ENCODE measurements at regions not wholly inside any gene's neighbourhood (a gene's known extent, or its start where the extent isn't known, plus 50 kb on each side); places are given as distances from the start of the nearest gene placed in this dataset.

GRCh38 chr5:61596265-61596664, 264.2 kb downstream of the ZSWIM6 start:
- DNase-seq = no peak

GRCh38 chr5:61597684-61598083, 265.6 kb downstream of the ZSWIM6 start:
- DNase-seq = no peak

GRCh38 chr5:61598126-61598525, 266.1 kb downstream of the ZSWIM6 start:
- DNase-seq = no peak

- no peak for DNase-seq
Observed at GRCh38 chr5:61599370-61600122, 267.5 kb downstream of the ZSWIM6 start.

DNA sequence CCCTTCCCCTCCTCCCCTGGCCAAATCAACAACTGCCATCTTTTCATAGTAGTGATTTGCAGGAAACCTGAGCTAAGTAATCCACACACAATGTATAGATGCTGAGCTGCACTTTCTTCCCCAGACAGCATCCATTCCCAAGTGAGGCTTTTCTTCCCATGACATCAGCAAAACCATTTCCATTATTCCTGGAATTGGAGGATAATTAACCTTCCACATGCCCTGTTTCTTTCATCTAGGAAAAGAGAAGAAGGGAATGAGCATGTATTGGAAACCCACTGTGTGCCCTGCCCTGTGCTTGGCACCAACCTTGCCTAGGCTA, 268.0 kb downstream of the ZSWIM6 start:
- no peak for DNase-seq

DNA sequence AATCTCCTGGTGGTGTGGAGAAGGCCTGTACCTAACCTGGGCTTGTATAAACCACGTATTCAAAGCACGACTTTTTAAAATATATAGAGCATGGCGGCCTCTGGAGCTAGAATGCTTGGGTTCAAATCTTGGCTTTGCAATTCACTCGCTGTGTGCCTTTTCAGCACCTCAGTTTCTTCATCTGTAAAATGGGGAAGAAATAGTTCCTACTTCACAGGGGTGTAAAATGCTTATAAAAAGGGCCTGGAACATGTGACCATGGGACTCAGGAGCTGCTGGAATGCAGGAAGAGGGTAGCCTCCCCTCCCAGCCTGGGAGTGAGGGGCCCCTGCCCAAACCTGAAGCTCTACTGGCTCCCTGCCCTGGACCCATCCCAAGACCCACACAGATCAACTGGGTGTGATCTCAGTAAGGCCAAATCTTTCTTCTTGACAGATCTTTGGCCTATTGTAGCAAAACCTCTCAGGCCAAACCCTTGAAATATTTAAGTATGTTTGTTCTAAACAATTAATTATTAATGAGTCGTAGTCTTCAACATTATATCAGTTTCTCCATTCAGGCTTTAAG, 269.0 kb downstream of the ZSWIM6 start:
- DNase-seq = no peak

DNA sequence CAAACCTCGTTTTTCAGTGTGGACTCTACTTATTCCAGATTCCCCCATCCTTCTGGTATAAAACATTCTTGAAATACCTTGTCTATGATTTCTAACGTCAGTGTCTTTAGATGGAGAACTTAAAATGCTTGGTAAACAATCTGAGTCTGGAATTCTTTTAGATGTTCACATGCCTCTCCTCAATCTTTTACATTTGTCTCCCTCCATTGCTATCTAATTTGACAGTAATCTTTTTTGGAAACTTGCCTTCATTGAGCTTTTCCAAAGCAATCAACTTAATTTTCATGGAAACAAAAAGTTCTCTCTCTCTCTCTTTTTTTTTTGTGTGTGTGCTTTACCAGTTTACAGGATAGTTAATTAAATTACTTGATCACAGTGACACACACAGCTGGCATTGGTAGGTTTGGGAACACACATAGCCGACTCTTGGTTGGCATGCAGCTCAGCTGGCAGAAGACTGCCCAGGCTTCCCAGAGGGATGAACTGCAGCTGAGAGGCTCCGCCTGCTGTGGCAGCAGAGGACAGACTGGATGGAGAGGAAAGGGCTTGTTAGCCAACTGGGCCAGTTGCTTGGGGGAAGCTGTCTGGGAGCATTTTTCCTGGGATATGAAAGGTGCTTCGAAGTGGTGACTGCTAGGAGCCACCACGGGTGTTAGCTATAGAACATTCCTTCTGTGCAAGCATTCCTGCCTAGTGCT, 271.3 kb downstream of the ZSWIM6 start:
- DNase-seq = no peak

DNA sequence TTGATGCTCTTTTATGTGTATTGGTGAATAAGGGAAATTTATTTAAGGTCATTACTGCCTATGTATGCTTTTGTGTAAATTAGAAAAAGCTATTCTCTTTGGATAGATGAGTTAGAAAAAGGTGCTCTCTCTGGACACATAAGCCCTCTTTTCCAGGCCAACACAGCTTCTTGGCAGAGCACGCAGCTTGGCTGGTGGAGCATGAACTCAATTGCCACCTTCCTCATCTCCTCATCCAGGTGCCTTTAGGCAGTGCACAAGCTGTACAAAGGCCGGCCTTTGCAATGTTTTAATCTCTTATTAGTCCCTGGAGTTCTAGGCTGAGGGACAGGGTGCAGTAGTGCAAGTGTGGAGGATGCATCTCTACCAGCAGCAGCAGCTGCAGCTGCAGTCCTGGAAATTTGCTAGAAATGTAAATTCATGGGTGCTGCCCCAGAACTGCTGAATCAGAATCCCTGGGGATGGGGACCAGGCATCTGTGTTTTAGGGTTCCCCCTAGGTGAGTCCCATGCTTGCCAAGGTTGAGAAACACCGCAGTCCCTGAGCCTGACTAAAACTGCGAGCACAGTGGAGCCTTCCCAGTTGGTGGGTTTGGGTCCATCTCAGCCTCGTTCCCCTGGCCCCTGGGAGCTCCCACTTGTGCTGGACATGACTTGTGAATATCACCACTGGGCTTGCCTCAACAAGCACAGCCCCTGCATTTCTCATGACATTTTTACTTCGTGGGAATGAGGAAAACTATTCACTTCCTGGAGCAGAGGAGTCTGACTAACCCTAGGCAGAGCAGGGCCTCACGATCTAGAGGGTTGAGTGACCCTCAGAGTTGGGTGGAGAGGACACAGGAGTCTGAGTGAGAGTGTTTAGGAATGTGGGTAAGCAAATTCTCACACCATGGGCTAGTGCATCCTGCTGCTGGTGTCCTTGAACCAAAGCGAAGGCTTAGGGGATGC, 272.3 kb downstream of the ZSWIM6 start:
- no peak for DNase-seq

DNA sequence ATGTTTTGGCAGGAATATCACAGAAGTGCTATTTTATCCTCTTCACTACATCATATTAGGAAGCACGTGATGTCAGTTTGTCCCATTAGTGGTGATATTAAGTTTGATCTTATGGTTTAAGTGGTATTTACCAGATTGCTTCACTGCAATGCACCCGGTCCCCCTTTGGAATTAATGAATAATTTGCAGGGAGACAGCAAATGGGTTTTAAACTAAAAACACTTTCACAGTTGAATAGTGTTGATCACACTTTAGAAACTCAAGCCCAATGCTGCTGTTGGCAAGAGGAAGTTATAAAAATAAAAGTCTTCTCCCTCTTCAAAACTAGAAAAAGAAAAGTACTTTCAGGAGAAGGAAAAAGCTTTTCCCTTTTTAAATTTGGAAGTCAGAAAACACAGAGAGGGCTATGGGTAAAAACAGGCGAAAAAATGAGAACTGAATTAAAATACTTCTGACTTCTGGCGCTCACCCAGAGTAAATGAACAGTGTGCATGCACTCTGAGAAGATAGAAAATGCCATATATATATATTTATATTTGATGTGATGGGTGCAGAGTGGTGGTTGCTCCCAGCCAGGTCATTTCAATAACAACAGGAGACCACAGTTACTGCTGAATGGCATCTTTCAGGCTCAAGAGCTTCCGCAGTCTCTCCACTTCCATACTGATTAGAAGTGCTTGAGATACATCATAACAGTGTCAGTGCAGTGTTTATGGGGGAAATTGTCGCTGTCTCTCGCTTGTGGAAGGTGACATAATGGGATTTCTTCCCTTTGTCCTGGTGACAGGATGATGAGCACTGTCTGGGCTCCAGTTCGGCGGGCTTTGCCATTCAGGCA, 278.0 kb downstream of the ZSWIM6 start:
- DNase-seq = no peak

DNA sequence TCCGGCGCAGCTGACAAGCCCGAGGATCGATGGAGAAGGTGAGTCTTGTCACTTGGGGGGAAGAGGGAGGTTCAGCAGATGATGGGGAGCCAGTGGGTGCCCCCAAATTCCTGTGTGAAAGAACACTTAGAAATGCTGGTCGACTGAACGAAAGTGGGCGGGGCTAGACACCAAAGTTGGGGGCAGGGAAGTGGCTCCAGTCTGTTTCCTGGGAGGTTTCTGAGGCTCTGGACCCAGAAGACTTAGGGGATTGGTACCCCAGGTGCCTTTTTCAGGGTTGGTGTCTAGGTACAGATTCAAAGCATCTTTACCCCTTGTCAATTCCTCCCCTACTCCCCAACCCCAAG, 278.6 kb downstream of the ZSWIM6 start:
- no peak for DNase-seq

- no peak for DNase-seq
Observed at GRCh38 chr5:61612431-61612830, 280.4 kb downstream of the ZSWIM6 start.

DNA sequence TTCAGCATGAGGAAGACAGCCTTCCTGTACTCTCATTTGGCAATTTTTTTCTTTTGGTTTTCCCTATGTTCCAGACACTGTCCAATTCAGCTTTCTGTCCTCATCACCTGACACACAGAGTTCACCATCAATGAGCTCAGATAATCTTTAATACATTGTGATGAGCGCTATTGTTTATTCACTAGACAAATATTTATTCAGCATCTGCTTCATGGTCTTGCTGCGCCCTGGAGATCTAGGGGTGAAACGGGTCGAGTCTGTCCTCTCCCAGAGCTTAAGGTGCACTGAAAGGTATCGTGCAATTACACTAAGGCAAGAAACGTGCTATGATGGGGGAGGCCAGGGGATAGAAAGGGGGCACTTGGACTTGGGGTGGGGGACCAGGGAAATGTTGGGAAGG, 281.6 kb downstream of the ZSWIM6 start:
- no peak for DNase-seq

DNA sequence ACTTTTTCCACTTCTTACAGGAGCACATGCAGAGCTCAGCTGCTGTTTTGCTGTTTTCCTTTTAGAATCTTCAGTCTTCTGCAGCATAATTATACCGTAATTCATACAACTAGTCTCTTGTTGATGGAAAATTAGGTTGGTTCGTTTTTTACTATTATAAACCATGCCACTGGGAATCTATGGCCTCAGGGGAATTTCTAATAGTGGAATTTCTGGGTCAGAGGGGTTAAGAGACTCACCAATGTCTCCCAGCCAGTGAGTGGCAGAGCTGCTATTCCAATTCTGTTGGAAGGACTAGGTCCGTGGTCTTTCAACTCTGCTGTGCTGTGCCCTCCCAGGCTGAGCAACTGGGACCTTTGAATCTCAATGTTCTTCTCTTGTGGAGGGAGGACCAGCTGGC, 282.5 kb downstream of the ZSWIM6 start:
- no peak for DNase-seq

- DNase-seq = no peak
Observed at GRCh38 chr5:61617039-61617438, 285.0 kb downstream of the ZSWIM6 start.

- no peak for DNase-seq
Observed at GRCh38 chr5:61617995-61618525, 286.0 kb downstream of the ZSWIM6 start.

DNA sequence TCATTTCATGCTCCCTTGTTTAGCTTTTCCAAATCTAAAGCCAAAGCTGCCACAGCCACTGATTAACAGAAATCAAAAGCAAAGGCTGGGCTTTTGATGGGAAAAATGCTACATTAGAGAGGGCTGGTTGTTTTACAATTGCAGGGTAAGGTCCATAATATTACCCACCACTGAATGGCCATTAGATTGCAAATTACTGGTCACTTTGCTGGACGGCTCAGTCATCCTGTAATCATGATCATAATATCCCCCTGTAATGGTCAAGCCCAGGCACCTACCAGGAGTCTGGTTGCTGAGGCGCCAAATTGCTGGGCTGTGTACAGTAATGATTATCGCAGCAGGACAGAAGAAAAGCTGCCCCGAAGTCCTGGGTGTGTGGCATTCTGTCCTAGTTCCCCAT, 286.5 kb downstream of the ZSWIM6 start:
- no peak for DNase-seq

DNA sequence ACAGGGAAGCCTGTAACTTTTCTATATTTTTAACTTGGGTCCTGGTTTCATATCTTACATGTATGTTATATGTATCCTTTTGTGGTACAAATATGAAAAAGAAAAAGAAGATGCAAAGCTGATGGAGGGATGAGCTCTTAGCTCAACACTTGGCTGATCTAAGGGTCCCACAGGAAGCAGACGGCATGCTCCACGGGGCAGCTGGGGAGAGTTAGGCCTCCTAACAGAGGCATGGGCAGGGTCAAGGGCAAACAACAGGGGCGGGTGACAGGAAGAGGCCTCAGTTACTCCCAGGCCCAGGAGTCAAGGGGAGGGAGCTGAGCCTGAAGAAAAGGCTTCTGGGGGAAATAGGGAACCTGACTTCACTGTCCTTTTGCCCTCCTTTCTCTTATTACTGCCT, 287.2 kb downstream of the ZSWIM6 start:
- no peak for DNase-seq

DNA sequence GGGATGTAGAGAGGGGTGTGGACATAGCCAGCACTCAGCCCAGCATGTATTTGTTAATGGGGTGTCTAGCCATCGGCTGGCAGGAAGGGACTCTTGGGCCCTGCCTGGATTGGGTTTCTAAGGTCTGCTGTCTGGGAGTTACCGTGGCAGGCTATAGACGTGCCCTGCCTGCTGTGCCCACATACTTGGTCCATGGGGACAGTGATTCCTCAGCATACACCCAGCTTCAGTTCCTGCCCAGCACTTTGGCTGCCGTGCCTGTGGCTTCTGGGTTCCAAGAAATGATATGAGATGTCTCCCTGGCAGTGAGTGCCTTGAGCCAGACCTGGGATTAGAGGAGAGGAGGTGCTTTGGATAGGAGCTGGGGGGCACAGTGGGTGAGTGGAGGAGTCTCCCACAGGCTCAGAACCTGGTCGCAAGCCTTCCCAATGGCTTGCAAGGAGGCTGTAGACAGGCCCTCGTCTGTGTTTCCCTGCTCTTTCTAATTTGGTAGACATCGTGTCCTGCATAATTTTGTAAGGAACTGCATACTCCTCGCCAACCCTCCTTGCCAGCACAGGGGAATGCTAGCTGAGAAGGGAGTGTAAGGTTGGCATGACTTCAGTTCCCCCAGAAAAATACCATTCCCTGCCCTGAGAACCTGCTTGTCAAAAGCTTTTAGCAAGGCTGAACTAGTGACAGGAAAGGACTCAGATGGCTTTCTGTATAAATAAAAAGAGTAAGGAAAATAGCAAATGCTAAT, 287.9 kb downstream of the ZSWIM6 start:
- DNase-seq = no peak

GRCh38 chr5:61620699-61621182, 288.7 kb downstream of the ZSWIM6 start:
- DNase-seq = no peak

DNA sequence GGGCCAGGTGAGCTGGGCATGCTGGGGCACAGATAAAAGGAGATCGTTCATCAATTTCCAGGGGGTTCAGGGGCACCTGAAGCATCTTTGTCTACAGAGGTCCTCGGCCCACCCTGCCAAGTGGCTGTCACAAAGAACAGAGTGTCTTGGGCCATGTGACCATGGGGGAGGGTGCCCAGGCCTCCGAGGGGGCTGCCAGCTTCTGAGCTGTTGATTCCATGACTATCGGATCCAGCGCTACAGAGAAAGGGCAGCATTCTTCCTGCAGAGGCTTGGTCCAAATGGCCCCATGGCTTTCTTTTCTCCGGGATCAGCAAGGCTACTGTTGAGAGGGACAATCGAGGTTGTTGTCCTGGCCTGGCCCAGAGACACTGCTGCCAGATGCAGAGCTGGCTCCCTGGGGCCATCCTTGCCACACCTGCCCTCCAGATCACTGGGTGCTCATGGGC, 289.2 kb downstream of the ZSWIM6 start:
- DNase-seq = no peak

- no peak for DNase-seq
Observed at GRCh38 chr5:61622156-61622555, 290.1 kb downstream of the ZSWIM6 start.
